ENCODE measurements at regions not wholly inside any gene's neighbourhood (a gene's known extent, or its start where the extent isn't known, plus 50 kb on each side); places are given as distances from the start of the nearest gene placed in this dataset.

DNA sequence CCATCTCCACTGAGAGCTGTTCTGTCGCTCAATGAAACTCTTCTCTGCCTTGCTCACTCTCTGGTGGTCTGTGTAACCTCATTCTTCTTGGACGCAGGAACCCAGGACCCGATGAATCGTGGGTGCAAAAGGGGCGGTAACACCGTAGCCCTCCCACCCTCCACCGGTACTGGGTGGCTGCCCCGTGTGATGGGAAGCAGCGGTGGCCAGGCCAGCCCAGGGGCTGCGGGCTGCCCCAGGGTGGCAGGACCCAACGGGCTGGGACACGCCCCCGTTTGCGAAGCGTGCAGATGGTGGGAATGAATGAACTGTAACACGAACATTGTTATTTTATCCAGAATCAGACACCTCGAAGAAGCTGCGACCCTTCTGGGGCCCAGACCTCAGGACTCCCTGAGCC is 92.3 kb upstream of the BACE2 start:
- no peaks in the 10 kb centered on the region for H3K9me3 ChIP-seq (ENCODE audit: low read length)
- no peak overlapping the region for H3K9ac ChIP-seq (ENCODE audit: low read length)
- no peak overlapping the region for H3K27ac ChIP-seq (ENCODE audit: low read length)
- H4K20me1 ChIP-seq (ENCODE audit: insufficient read depth) = no peaks in the 10 kb centered on the region
- H3F3A ChIP-seq (ENCODE audit: insufficient read depth, low read length, poor library complexity, severe bottlenecking) = no peaks in the 10 kb centered on the region
- H3K79me2 ChIP-seq (replicated peaks; ENCODE audit: insufficient read depth, low read length) = no peaks in the 10 kb centered on the region
- H3K4me3 ChIP-seq (ENCODE audit: low read length) = no peak overlapping the region
- H3K36me3 ChIP-seq (ENCODE audit: insufficient read depth, low read length) = no peaks in the 10 kb centered on the region
- H3K4me2 ChIP-seq (ENCODE audit: low read length) = no peak overlapping the region
- TF ChIP-seq MXI1 (conservative IDR thresholded peaks at IDR 0.05; ENCODE audit: poor library complexity, severe bottlenecking) (no peak), TAF1 (IDR thresholded peaks at IDR 0.05; ENCODE audit: low read depth) (no peak), POLR2AphosphoS5 (IDR thresholded peaks at IDR 0.05) (no peak), RAD21 (conservative IDR thresholded peaks at IDR 0.05) (no peak)
- TF ChIP-seq, protein P1, sequence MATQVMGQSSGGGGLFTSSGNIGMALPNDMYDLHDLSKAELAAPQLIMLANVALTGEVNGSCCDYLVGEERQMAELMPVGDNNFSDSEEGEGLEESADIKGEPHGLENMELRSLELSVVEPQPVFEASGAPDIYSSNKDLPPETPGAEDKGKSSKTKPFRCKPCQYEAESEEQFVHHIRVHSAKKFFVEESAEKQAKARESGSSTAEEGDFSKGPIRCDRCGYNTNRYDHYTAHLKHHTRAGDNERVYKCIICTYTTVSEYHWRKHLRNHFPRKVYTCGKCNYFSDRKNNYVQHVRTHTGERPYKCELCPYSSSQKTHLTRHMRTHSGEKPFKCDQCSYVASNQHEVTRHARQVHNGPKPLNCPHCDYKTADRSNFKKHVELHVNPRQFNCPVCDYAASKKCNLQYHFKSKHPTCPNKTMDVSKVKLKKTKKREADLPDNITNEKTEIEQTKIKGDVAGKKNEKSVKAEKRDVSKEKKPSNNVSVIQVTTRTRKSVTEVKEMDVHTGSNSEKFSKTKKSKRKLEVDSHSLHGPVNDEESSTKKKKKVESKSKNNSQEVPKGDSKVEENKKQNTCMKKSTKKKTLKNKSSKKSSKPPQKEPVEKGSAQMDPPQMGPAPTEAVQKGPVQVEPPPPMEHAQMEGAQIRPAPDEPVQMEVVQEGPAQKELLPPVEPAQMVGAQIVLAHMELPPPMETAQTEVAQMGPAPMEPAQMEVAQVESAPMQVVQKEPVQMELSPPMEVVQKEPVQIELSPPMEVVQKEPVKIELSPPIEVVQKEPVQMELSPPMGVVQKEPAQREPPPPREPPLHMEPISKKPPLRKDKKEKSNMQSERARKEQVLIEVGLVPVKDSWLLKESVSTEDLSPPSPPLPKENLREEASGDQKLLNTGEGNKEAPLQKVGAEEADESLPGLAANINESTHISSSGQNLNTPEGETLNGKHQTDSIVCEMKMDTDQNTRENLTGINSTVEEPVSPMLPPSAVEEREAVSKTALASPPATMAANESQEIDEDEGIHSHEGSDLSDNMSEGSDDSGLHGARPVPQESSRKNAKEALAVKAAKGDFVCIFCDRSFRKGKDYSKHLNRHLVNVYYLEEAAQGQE (IDR thresholded peaks at IDR 0.05; ENCODE audit: borderline replicate concordance) = no peak
- H2AFZ ChIP-seq (ENCODE audit: low read depth, low read length) = no peak overlapping the region
- H3K9me2 ChIP-seq (ENCODE audit: insufficient read depth, low read length) = no peaks in the 10 kb centered on the region
- H3K27me3 ChIP-seq (ENCODE audit: insufficient read depth, low read depth, low read length) = no peaks in the 10 kb centered on the region

DNA sequence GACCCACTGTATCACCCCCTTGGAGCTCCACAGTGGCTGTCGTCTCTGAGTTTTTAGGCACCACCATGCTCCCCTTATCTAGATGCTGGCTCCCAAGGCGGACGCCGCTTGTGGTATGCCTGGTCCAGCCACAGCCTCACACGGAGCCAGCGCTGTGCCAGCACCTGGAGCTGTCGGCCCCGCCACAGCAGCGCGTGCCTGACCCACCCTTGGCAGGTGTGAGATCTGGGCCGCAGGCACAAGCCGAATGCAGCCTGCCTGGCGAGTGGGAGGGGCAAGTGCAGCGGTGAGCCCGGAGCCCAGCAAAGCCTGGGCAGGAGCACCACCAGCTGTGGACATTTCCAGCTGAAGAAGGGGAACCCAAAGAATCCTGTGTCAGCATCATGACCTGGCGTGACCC is 91.9 kb upstream of the BACE2 start:
- Histone ChIP-seq H3K9me2 (ENCODE audit: insufficient read depth, low read length) (no peaks in the 10 kb centered on the region), H3K36me3 (ENCODE audit: insufficient read depth, low read length) (no peaks in the 10 kb centered on the region), H3K9ac (ENCODE audit: low read length) (no peak overlapping the region), H4K20me1 (ENCODE audit: insufficient read depth) (no peaks in the 10 kb centered on the region), H3K4me2 (ENCODE audit: low read length) (no peak overlapping the region), H3F3A (ENCODE audit: insufficient read depth, low read length, poor library complexity, severe bottlenecking) (no peaks in the 10 kb centered on the region), H2AFZ (ENCODE audit: low read depth, low read length) (no peak overlapping the region), H3K79me2 (replicated peaks; ENCODE audit: insufficient read depth, low read length) (no peaks in the 10 kb centered on the region), H3K27ac (ENCODE audit: low read length) (no peak overlapping the region), H3K27me3 (ENCODE audit: insufficient read depth, low read depth, low read length) (no peaks in the 10 kb centered on the region), H3K4me3 (ENCODE audit: low read length) (no peak overlapping the region), H3K9me3 (ENCODE audit: low read length) (no peaks in the 10 kb centered on the region)
- TF ChIP-seq EZH2 (IDR thresholded peaks at IDR 0.05; ENCODE audit: borderline replicate concordance, insufficient read depth, low read length, poor library complexity, severe bottlenecking) (no peak), SMC3 (conservative IDR thresholded peaks at IDR 0.05; ENCODE audit: poor library complexity) (no peak), RAD21 (conservative IDR thresholded peaks at IDR 0.05) (no peak), CTCF (IDR thresholded peaks at IDR 0.05; ENCODE audit: poor library complexity, severe bottlenecking) (no peak)
- TF ChIP-seq, protein P1 (IDR thresholded peaks at IDR 0.05; ENCODE audit: borderline replicate concordance) = no peak
